GF-D8 (cell line): ENCODE measurements at regions not wholly inside any gene's neighbourhood (a gene's known extent, or its start where the extent isn't known, plus 50 kb on each side); places are given as distances from the start of the nearest gene placed in this dataset.
"Not testable (repeated sequence)": the region's sequence is repeated elsewhere in the genome, so short reads cannot be mapped to it uniquely, and the experiment has no call there.

Experiments used
- DNase-seq: peaks from one replicate; lab custom pipeline; 2025; lab: John Stamatoyannopoulos, UW

DNA sequence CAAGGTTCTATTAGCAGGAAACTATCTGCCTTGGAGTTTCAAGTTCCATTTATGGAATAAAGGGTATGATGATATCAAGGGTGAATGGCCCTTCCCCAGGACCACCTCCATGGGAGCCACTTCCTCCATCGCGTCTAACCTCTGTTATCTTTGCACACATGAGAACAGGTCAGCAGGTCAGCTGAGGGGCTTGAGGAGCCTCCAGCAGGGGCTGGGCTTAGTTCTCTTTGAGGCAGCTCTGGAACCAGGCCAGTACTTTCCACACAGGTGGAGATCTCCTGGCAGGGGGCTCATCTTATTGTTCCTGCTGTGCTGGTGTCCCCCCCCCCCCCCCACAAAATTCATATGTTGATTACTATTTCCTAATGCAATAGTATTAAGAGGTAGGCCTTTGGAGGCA, 472.2 kb upstream of the ZMIZ1 start:
- DNase-seq, result no peak

DNA sequence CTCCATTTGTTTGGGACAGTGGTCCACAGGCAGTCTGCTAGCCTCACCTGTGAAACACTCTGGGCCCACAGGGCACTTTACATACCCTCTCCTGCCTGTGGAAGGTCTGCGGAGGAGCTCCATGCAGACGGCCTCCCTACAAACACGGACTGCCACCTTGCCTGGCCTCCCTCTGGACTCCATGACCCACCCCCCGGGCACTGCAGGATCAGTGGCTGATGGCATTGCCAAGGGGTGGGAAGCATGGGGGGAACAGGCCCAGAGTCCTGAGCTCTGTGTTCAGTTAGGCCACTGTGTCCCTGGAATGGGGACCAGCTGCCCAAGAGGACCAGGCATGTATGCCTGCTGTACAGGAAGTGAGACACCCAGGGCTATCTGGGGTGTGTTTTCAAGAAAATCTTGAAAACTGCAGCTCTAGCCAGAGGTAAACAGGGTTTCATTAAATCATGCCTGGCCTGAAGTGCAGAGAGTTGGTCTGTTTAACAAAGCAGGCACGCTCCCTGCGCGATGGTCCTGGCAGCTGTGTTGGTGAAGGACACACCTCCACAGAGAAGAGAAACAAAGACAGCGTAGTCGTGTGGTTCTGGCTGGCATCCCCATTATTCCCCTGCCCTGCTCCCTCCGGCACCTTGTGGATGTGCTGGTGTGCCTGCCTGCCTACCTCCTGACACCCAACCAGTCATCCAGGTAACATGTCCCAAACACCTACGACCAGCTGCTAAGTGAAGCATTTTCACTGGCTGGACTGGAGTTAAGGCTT, 470.8 kb upstream of the ZMIZ1 start:
- no peak for DNase-seq

DNA sequence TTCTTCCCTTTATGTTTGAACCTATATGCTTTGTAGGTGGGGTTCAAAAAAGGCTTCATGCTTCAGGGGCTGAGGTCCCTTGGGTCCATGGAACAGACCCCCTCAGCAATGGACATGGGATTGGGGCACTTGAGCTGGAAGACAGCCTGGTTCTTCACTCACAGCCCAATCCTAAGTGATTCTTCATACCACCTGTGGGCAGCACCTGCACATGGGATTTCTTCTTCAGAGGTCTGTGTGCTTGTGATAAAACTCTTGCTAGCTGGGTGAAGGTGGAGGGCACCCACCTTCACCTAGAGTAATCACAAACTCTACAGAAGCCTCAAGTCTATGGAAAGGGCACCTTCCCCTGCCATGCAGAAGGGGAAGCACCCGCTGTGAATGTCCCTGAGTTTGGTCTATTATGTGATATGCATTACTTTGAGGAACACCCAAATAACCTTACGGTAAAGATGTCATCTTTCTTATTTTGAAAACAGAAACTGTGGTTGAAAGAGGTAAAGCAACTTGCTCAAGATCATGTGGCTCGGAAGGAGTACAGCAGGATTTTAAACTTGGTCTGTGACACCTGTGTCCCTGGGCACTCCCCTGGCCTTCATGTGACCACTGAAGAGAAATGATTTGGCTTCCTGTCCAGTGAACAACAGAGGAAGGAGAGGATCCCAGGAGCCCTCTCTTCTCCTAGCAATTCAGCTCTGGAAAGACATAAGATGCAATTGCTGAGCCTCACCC, 469.5 kb upstream of the ZMIZ1 start:
- no peak for DNase-seq

DNA sequence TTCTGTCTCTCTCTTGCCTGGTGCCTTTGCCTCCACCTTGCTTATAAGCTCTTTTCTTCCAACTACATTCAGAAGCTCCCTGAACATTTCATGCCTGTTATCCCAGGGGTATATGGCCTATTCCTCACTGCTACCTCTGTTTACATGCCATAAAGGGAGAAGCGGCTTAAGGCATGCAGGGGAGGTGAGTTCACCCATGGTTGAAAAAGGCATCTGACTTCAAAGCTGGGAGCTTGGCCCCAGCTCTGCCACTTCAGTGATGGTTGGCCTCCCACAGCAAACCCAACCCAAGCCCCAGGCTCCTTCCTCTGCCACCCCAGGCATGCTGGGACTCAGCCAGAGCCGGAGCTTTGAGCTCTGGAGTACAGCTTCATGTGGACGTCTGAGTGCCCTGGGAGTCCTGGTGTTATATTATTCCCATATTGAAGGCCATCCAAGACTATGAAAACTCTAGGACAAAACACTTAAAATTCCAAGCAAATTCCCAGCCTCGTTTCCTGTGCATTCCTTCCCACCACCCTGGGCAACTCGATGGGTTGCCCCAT, 468.6 kb upstream of the ZMIZ1 start:
- no peak for DNase-seq

DNA sequence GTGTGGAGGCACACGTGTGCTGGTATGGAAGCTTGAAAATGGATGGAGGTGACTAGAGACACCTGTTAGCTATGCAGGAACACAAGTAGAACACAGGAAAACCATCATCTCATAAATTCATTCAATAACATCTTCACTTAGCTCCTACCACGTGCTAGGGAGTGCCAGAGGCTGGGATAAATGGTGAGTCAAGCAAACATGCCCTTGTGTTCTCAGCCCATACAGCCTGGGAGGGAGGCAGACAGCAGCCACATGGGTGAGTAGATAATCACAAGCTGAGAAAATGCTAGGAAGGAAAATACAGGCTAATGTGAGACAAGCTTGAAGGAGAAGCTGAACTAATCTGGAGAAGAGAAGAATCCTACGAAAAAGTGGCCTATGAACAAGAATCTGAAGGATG, 468.0 kb upstream of the ZMIZ1 start:
- no peak for DNase-seq

DNA sequence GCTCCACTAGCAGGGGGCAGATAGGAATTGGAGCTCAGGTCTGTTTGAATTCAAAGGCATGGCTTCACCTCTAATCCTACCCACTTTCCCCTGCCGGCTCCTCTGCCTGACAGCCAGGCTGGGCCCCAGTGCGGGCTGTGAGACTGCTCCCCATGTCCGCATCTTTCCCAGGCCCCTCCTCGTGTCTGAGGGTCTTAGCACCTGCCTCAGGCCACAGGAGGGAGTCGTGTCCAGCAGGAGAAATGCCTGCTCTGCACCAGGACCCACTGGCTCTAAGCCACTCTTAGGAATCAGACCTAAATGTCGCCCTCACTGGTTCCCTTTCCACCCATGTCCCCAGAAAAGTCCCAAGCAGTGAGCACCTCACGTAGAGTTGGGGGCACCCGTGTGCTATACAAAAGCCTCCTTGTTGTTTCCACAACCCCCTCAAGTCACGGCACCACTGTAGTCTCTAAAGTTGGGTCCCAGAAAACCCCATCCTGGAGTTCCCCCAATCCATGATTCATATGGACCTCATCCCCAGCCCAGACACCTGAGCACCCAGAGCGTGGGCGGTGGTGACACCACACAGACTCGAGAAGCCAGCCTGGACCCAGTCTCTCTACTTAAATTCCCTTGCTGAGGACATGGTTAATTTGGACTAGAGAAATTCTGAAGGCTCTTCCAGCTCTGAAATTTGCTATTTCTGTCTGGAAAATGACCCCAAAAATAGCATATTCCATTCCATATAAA, 466.4 kb upstream of the ZMIZ1 start:
- no peak for DNase-seq

DNA sequence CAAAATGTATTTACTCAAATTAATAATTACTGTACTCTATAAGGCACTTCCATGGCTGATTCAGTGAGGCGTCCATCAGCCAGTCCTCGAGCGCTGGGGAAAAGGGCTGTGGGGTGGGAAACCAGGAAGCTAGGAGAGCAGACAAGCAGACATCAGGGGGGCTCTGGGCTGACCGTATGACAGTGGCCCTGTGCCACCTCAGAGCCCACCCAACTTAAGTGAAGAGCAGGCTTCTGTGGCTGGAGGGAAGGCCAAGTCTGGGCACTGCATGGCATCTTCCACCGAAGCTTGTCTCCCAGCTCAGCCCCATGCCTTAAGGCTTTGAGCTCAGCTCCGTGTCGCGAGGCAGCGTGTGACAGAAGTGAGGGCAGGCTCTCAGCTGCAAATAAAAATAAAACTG, 464.5 kb upstream of the ZMIZ1 start:
- no peak for DNase-seq

DNA sequence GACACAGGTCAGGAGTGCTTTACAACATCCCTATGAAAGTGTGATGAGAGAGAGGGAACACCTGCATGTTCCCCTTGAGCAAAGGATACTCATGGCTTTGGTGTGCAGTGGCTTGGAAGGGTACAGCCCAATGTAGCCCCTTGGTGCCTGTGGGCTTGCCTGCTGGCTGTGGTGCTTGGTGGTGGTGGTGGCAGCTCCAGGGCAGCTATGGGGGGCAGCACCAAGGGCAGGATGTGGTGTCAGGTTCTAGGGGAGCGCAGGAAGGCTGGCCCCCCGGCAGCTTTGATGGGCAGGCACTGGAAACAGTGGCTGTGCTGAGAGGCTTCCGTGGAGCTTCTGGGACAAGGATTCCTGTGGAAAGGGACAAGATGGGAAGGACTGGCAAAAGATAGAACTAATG, 464.0 kb upstream of the ZMIZ1 start:
- DNase-seq, result no peak

DNA sequence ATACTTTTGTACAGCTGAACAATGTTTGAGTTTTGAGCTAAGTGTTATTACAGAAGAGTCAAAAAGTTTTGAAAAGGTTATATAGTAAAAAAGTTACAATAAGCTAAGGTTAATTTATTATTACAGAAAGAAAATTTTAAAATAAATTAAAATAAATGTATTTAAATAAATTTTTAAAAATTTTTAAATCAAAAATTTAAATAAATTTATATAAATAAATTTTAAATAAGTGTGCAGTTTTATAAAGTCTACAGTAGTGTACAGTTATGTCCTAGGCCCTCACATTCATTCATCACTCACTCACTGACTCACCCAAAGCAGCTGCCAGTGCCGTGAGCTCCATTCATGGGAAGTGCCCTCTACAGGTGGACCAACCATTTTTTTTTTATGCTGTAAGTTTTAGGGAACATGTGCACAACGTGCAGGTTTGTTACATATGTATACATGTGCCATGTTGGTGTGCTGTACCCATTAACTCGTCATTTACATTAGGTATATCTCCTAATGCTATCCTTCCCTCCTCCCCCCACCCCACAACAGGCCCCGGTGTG, 462.9 kb upstream of the ZMIZ1 start:
- DNase-seq, result no peak

DNA sequence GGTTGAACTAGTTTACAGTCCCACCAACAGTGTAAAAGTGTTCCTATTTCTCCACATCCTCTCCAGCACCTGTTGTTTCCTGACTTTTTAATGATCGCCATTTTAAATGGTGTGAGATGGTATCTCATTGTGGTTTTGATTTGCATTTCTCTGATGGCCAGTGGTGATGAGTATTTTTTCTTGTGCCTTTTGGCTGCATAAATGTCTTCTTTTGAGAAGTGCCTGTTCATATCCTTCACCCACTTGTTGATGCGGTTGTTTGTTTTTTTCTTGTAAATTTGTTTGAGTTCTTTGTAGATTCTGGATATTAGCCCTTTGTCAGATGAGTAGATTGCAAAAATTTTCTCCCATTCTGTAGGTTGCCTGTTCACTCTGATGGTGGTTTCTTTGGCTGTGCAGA, 462.0 kb upstream of the ZMIZ1 start:
- DNase-seq, result not testable (repeated sequence)

DNA sequence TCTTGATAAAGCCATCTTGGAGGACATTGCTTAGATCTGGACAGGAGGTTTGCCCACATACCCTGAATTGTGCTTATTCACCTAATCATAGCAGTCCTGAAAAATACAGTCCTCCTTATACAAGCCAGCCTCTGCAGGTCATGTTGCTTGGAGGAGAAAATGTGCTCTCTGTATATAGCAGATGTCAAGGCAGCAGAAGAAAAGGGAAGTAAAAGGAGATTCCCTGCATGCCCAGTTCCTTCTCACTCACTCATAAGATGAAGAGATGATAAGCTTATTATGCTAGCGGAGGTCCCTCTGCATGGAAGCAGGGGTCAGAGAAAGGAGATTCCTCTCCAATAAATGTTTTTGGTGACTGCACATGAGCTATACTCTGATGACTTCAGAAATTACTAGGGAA, 458.8 kb upstream of the ZMIZ1 start:
- no peak for DNase-seq

DNA sequence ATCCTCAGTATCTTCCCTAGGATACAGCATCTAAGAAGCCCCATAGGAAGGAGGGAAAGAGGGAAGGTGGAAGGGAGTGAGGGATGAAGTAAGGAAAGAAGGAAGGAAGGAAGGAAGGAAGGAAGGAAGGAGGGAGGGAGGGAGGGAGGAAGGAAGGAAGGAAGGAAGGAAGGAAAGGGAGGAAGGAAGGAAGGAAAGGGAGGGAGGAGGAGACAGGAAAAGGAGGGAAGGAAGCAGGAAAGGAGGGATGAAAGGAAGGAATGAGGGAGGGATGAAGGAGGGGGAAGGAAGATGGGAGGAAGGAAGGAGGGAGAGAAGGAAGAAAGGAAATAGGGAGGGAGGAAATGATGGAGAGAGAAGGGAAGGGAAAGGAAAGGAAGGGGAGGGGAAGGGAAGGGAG, 455.6 kb upstream of the ZMIZ1 start:
- no peak for DNase-seq

DNA sequence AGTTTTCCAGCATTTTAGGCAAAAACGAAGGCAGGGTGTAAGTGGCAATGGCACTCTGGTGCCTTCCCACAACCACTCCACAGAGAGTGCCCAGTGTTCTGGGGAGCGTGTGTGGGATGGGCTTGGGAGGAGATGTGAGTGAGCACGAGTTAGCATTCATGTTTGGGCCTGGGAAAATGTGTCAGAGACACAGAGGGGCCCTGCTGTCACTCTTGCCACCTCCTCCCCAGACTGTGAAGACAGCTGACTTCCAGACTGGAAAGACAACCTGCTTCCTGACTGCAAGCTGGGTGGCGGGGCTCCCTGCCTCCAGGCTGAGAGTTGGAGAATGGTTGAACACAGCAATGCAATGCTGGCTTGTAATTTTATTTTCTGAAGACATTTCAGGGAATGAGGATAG, 454.5 kb upstream of the ZMIZ1 start:
- no peak for DNase-seq

DNA sequence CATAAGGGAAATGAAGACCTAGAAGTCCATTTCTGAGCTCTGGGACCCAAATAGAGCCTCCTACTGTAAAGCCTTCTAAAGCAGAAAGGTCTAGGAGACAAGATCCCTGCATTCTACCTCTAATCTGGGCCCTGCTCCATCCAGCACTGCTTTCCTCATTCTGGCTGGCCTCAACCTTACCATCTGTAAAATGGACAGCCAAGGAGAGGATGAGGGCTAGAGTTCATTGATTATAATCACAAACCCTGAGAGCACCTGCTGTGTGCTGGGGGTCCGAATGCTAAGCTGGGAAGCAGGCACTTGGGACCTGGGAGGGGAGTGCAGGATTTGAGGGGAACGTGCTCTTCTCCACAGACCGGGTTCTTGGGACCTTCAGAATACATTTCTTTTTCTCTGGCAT, 454.0 kb upstream of the ZMIZ1 start:
- no peak for DNase-seq

DNA sequence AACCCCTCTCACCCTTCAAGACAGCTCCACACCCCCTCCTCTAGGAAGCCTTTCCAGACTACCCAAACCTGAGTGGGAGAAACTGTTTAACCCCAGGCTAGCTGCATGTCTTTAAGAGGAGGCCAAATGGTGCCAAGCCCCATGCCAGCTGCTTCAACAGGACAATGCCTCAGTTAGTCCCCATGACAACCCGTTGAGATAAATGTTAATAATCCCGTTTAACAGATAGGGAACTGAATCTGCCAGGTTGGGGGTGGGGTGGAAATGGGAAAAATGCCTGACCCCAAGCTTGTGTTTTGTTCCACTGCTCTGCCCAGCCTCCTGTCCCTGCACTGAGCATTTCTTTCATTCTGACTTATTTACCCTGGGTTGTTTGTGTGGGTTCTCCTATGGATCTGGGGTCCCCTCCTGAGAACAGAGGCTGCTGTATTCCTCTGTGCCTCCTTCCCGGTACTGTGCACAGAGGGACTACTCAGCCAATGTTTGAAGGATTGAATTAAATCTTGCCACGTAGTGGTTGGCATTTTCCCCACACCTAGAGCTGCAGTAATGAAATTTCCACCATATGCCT, 452.6 kb upstream of the ZMIZ1 start:
- DNase-seq, result no peak

DNA sequence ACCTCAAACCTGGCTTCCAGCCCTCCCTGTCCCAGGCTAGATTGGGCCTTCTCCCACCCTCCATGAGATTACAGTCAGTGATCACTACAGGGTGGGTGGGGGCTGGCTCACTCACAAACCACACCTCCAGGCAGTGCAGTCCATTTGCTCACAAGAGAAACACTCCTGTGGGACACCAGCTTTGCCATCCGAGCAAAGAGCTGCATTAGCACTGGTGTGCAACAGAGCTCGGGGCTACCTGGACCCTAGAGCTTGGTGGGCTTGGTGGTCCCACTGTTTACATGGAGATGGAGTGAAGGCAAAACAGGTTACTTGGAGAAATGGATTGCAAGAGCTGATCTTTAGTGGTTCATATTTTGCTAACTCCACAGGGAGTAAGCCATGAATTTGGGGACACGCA, 451.7 kb upstream of the ZMIZ1 start:
- no peak for DNase-seq

DNA sequence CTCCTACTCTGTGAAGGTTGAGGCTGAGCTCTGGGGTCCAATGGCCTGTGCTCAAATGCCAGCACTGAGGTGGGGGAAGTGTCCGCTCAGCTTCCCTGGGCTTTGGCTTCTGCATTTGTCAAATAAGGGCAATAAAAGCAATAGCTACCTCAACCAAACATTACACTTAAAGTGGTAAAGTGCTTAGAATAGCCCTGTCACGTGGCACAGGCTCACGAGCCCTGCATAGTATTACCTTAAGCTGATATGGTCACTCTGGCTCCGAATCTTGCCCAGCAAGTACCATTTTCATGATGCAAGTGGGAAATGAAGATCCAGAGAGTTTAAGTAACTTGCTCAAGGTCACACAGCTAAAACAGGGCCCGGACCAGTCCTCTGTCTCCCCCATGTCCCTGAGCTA, 451.1 kb upstream of the ZMIZ1 start:
- DNase-seq, result no peak

DNA sequence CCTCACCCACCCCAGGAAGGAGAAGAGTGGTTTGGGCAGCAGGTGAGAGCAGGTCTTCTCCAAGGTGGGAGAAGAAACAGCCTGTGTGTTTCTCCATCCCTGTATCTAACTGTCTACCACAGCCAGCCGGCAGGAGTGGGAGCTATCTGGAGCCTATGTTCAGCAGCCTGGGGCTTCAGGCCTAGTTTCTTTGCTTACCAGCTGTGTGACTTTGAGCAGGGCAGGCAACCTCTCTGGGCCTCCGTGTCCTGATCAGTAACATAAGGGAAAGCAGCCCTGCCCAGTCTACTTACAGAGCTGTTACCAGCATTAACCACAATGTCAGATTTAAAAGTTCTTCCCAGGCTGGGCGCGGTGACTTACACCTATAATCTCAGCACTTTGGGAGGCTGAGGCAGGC, 450.7 kb upstream of the ZMIZ1 start:
- no peak for DNase-seq

DNA sequence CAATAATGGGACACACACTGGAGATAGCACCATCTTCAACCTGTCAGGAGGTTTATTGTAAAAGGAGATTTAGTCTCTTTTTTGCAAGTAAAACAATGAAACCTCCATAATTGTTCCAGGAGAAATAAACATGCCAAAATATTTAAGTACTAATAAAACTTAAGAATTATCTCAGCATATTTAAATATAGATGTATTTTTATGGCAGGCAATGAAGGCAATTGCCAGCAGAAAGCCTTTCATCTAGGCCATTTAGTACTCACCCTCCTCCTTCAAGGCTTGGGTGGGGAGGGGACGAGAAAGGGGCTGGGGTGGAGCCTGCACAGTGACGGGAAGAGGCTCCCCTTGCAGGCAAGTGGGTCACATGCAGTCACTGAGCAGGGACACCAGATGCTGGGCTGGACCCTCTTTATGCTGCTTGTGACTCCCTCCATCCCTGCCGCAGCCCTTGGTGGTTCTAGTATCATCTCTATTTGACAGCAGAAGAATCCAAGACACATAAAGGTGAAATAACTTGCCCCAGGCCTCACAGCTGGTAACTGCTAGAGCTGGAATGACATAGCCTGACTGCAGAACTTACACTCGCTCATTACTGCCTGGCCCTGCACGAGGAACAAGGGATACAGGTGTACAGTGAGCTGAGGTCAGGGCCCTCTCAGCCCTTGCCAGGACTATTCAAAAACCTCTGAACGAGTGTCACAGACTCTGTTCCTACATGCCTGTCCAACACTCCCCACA, 449.5 kb upstream of the ZMIZ1 start:
- DNase-seq, result no peak

DNA sequence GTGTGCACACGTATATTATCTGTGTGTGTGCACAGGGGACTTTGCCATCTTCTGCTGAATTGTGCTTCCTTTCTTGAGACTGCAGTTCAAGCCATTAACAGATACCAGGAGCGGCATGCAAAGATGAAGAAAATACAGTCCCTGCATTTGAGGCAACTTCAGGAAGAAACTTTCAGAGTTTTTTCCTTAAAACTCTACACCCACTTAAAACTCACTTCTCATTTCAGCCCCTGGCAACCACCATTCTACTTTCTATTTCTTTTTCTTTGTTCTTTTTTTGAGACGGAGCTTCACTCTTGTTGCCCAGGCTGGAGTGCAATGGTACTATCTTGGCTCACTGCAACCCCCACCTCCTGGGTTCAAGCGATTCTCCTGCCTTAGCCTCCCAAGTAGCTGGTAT, 448.9 kb upstream of the ZMIZ1 start:
- no peak for DNase-seq

DNA sequence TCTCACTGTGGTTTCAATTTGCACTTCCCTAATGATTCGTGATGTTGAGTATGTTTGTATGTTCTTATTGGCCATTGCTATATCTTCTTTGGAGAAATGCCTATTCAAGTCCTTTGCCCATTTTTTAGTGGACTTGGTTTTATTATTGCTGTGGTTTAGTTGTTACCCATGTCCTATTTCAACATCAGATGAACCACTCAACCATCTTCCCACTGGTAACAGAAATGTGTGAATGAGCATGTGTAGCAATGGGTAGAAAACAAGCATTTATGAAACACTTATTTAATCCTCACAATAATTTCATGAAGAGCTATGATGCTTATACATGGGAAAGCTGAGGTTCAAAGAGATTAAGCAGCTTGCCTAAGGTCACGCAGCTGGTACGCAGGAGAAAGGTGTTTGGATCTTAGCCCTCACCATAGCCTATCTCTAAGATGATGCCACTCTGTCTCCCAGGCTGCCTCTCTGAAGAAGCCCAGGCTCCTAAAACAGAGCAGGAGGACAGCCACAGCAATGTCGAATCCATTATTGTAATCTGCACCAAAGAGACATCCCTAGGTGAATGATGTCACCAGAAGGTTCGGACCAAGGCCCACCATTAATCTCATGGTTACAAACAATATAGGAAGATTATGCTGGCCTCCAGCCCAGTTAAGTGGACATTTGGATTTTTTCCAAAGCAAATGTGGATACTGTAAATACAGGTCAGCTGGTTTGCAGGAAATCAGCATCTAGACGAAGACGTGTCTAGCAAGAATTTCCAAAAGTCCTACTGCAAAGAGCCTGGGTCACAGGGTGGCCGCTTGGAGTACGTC, 447.6 kb upstream of the ZMIZ1 start:
- DNase-seq, result no peak
